ENCODE measurements at regions not wholly inside any gene's neighbourhood (a gene's known extent, or its start where the extent isn't known, plus 50 kb on each side); places are given as distances from the start of the nearest gene placed in this dataset.

GRCh38 chr4:97015301-97015700 lies 1128.0 kb downstream of the STPG2 start:
- TF ChIP-seq, protein P1, sequence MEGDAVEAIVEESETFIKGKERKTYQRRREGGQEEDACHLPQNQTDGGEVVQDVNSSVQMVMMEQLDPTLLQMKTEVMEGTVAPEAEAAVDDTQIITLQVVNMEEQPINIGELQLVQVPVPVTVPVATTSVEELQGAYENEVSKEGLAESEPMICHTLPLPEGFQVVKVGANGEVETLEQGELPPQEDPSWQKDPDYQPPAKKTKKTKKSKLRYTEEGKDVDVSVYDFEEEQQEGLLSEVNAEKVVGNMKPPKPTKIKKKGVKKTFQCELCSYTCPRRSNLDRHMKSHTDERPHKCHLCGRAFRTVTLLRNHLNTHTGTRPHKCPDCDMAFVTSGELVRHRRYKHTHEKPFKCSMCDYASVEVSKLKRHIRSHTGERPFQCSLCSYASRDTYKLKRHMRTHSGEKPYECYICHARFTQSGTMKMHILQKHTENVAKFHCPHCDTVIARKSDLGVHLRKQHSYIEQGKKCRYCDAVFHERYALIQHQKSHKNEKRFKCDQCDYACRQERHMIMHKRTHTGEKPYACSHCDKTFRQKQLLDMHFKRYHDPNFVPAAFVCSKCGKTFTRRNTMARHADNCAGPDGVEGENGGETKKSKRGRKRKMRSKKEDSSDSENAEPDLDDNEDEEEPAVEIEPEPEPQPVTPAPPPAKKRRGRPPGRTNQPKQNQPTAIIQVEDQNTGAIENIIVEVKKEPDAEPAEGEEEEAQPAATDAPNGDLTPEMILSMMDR (conservative IDR thresholded peaks at IDR 0.05; ENCODE audit: low read length): no peak
- no peak for TF ChIP-seq EZH2phosphoT487 (IDR thresholded peaks at IDR 0.05; ENCODE audit: borderline replicate concordance, low read depth, low read length)

Measured in OCI-LY7 (cell line).